Trophoblast cell (in vitro differentiated cells and primary cell): ENCODE measurements at regions not wholly inside any gene's neighbourhood (a gene's known extent, or its start where the extent isn't known, plus 50 kb on each side); places are given as distances from the start of the nearest gene placed in this dataset.
"Not testable (repeated sequence)": the region's sequence is repeated elsewhere in the genome, so short reads cannot be mapped to it uniquely, and the experiment has no call there.

ENCODE experiments used
- DNase-seq, 2 donors: peaks; one replicate each; pipeline ENCODE4 v3.0.0-alpha.2; 2016
- H2AFZ ChIP-seq: 2 replicates; pipeline ENCODE4 v1.6.1; 2013; ENCODE audit warnings: low read length, moderate library complexity, mild to moderate bottlenecking; ENCODE audit not compliant: insufficient read depth, poor library complexity
- H2AK5ac ChIP-seq: 2 replicates; pipeline ENCODE4 v1.6.1; 2013; ENCODE audit warnings: mild to moderate bottlenecking, low read length
- H2BK120ac ChIP-seq: 2 replicates; pipeline ENCODE4 v1.6.1; 2013; ENCODE audit warnings: low read length, mild to moderate bottlenecking, moderate library complexity; ENCODE audit not compliant: insufficient read depth, poor library complexity
- H2BK12ac ChIP-seq: 2 replicates; pipeline ENCODE4 v1.6.1; 2013; ENCODE audit warnings: mild to moderate bottlenecking, low read length, moderate library complexity
- H2BK5ac ChIP-seq: 2 replicates; pipeline ENCODE4 v1.6.1; 2013; ENCODE audit warnings: low read length, low read depth, moderate library complexity, mild to moderate bottlenecking; ENCODE audit not compliant: poor library complexity
- H3K14ac ChIP-seq: 2 replicates; pipeline ENCODE4 v1.6.1; 2013; ENCODE audit warnings: mild to moderate bottlenecking, low read length
- H3K18ac ChIP-seq: 2 replicates; pipeline ENCODE4 v1.6.1; 2013; ENCODE audit warnings: mild to moderate bottlenecking, low read length
- H3K23ac ChIP-seq: 2 replicates; pipeline ENCODE4 v1.6.1; 2013; ENCODE audit warnings: low read length
- H3K27ac ChIP-seq: 2 replicates; pipeline ENCODE4 v1.5.1; 2013; ENCODE audit warnings: low read depth, mild to moderate bottlenecking, inconsistent platforms, low read length, moderate library complexity
- H3K27me3 ChIP-seq: 2 replicates; pipeline ENCODE4 v1.6.1; 2013; ENCODE audit warnings: inconsistent platforms, mild to moderate bottlenecking, low read length, moderate library complexity; ENCODE audit not compliant: insufficient read depth
- H3K36me3 ChIP-seq, 2 experiments: 1 replicate in 1 of 2; 2 replicates in 1 of 2; pipeline ENCODE4 v1.6.1; 2013; ENCODE audit warnings: low read length in 2 of 2, mild to moderate bottlenecking in 2 of 2, moderate library complexity in 1 of 2; ENCODE audit not compliant: insufficient read depth in 2 of 2, control insufficient read depth in 1 of 2
- H3K4ac ChIP-seq: 2 replicates; pipeline ENCODE4 v1.6.1; 2013; ENCODE audit warnings: low read depth, mild to moderate bottlenecking, low read length, moderate library complexity
- H3K4me1 ChIP-seq, 2 experiments: 1 replicate in 1 of 2; 2 replicates in 1 of 2; pipeline ENCODE4 v1.6.1; 2013; ENCODE audit warnings: low read length in 2 of 2, mild to moderate bottlenecking in 2 of 2, moderate library complexity in 1 of 2; ENCODE audit not compliant: insufficient read depth in 2 of 2, control insufficient read depth in 1 of 2
- H3K4me2 ChIP-seq: 2 replicates; pipeline ENCODE4 v1.6.1; 2013; ENCODE audit warnings: inconsistent platforms, mild to moderate bottlenecking, low read length, moderate library complexity
- H3K4me3 ChIP-seq: 2 replicates; pipeline ENCODE4 v1.5.1; 2013; ENCODE audit warnings: mild to moderate bottlenecking, low read depth, low read length, inconsistent platforms
- H3K79me1 ChIP-seq: one replicate; pipeline ENCODE4 v1.6.1; 2013; ENCODE audit warnings: low read length
- H3K79me2 ChIP-seq: 2 replicates; pipeline ENCODE4 v1.6.1; 2013; ENCODE audit warnings: low read length, mild to moderate bottlenecking; ENCODE audit not compliant: control insufficient read depth, insufficient read depth, poor library complexity
- H3K9ac ChIP-seq: 2 replicates; pipeline ENCODE4 v1.6.1; 2013; ENCODE audit warnings: mild to moderate bottlenecking, low read length
- H3K9me3 ChIP-seq: 2 replicates; pipeline ENCODE4 v1.6.1; 2013; ENCODE audit warnings: low read depth, mild to moderate bottlenecking, control low read depth, inconsistent platforms, low read length; ENCODE audit not compliant: insufficient read depth
- H4K12ac ChIP-seq: 2 replicates; pipeline ENCODE4 v1.6.1; 2013; ENCODE audit warnings: low read depth, mild to moderate bottlenecking, low read length, moderate library complexity
- H4K8ac ChIP-seq: 2 replicates; pipeline ENCODE4 v1.6.1; 2013; ENCODE audit warnings: low read depth, mild to moderate bottlenecking, low read length, moderate library complexity
- H4K91ac ChIP-seq: one replicate; pipeline ENCODE4 v1.6.1; 2013; ENCODE audit warnings: low read depth, mild to moderate bottlenecking, low read length, moderate library complexity
- WGBS: extraction: QIAGEN DNeasy Blood & Tissue Kit; methylation state at CpG from one replicate; pipeline ENCODE4 v1.1.7; 2013; ENCODE audit warnings: missing lambda C conversion rate; ENCODE audit not compliant: insufficient read length, insufficient coverage; ENCODE audit errors: extremely low coverage; 5-methylcytosine and 5-hydroxymethylcytosine counted together

GRCh38 chr21:10414121-10414924 is 107.1 kb upstream of the TPTE start:
- not testable (repeated sequence) for H2BK12ac ChIP-seq, H3K27me3 ChIP-seq, H3K23ac ChIP-seq, H3K36me3 ChIP-seq, H3K79me1 ChIP-seq, H4K8ac ChIP-seq, H3K4me1 ChIP-seq, H4K91ac ChIP-seq, H3K4ac ChIP-seq, H2AK5ac ChIP-seq, H3K4me2 ChIP-seq, H3K9ac ChIP-seq, H3K4me3 ChIP-seq, H3K14ac ChIP-seq, H3K79me2 ChIP-seq, H2BK5ac ChIP-seq, H4K12ac ChIP-seq, H3K18ac ChIP-seq, H2AFZ ChIP-seq, DNase-seq, H3K27ac ChIP-seq, H2BK120ac ChIP-seq
- no CpG with 5 or more reads among the region's 14 CpGs for WGBS
- H3K9me3 ChIP-seq: peaks cover 43% of the 10 kb centered on the region

GRCh38 chr21:10414925-10415254 is 106.5 kb upstream of the TPTE start:
- not testable (repeated sequence) for H3K14ac ChIP-seq, H3K79me1 ChIP-seq, H3K4me2 ChIP-seq, H2BK5ac ChIP-seq, H3K27me3 ChIP-seq, DNase-seq, H3K9ac ChIP-seq, H2AK5ac ChIP-seq, H3K79me2 ChIP-seq, H3K23ac ChIP-seq, H2AFZ ChIP-seq, H3K36me3 ChIP-seq, H3K4ac ChIP-seq, H3K18ac ChIP-seq, H4K8ac ChIP-seq, H3K4me3 ChIP-seq, H3K4me1 ChIP-seq, H4K12ac ChIP-seq, H4K91ac ChIP-seq, H2BK120ac ChIP-seq, H3K27ac ChIP-seq, H2BK12ac ChIP-seq
- H3K9me3 ChIP-seq: peaks cover 45% of the 10 kb centered on the region
- no CpG with 5 or more reads among the region's 4 CpGs for WGBS

GRCh38 chr21:10415456-10415855 is 105.9 kb upstream of the TPTE start:
- H3K4me2 ChIP-seq, H3K4ac ChIP-seq, H3K14ac ChIP-seq, H3K36me3 ChIP-seq, H2BK5ac ChIP-seq, H4K12ac ChIP-seq, H3K79me1 ChIP-seq, H2AFZ ChIP-seq, H2BK120ac ChIP-seq, H3K4me1 ChIP-seq, H4K8ac ChIP-seq, H3K18ac ChIP-seq, H3K79me2 ChIP-seq, H3K27me3 ChIP-seq, H4K91ac ChIP-seq, H2AK5ac ChIP-seq, H2BK12ac ChIP-seq, H3K4me3 ChIP-seq, DNase-seq, H3K23ac ChIP-seq, H3K27ac ChIP-seq, H3K9ac ChIP-seq: not testable (repeated sequence)
- H3K9me3 ChIP-seq: peaks cover 47% of the 10 kb centered on the region
- no CpG with 5 or more reads among the region's 7 CpGs for WGBS

GRCh38 chr21:10415859-10416258 is 105.5 kb upstream of the TPTE start:
- H3K27ac ChIP-seq, H3K79me1 ChIP-seq, H3K4me2 ChIP-seq, H3K4ac ChIP-seq, H2BK120ac ChIP-seq, H3K18ac ChIP-seq, H4K12ac ChIP-seq, H3K4me1 ChIP-seq, H4K8ac ChIP-seq, H4K91ac ChIP-seq, H2BK5ac ChIP-seq, H2AK5ac ChIP-seq, H3K27me3 ChIP-seq, H2AFZ ChIP-seq, H2BK12ac ChIP-seq, H3K14ac ChIP-seq, H3K79me2 ChIP-seq, H3K9ac ChIP-seq, H3K23ac ChIP-seq, DNase-seq, H3K36me3 ChIP-seq: not testable (repeated sequence)
- Histone ChIP-seq H3K4me3 (peak overlapping the region; percentile 6), H3K9me3 (peaks cover 45% of the 10 kb centered on the region)
- WGBS: no CpG with 5 or more reads among the region's 6 CpGs
